Esophagus mucosa (tissue), 1 donor: ENCODE measurements at regions not wholly inside any gene's neighbourhood (a gene's known extent, or its start where the extent isn't known, plus 50 kb on each side); places are given as distances from the start of the nearest gene placed in this dataset.
"Not testable (repeated sequence)": the region's sequence is repeated elsewhere in the genome, so short reads cannot be mapped to it uniquely, and the experiment has no call there.

ENCODE experiments used
- ATAC-seq: fragments of 200-7000 bp; cut with Tn5 transposase; one replicate; pipeline ENCODE4 v1.9.1; 2020
- donor health status: DM: yes; HTN: yes; CAD: no.

- no peak for ATAC-seq
Observed at GRCh38 chr6:76644231-76644630, 571.8 kb upstream of the IMPG1 start.

- no peak for ATAC-seq
Observed at GRCh38 chr6:76639941-76640340, 567.5 kb upstream of the IMPG1 start.

- ATAC-seq = no peak
Observed at GRCh38 chr6:76634695-76635094, 562.2 kb upstream of the IMPG1 start.

GRCh38 chr6:76633259-76633658 is 560.8 kb upstream of the IMPG1 start:
- no peak for ATAC-seq

- ATAC-seq = no peak
Observed at GRCh38 chr6:76631622-76632021, 559.2 kb upstream of the IMPG1 start.

GRCh38 chr6:76615395-76615794 is 542.9 kb upstream of the IMPG1 start:
- ATAC-seq = no peak

DNA sequence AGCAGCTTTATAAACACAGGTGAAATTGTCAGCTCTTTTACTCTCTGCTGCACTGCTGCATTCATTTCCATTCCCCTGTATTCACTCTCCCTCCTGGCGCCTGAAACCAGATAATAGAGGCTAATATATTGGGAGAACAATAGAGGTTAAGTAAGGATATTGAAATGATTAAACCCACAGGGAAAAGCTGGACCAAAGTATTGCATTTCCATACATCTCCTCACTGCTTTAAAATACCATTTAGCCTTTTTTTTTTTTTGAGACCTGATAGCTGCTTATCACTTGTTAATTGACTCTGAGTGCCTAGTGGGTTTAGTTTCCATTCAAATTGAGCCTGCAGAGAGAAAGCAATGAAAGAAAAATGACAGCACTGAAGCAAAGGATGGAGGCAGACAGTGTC is 540.5 kb upstream of the IMPG1 start:
- ATAC-seq = no peak

DNA sequence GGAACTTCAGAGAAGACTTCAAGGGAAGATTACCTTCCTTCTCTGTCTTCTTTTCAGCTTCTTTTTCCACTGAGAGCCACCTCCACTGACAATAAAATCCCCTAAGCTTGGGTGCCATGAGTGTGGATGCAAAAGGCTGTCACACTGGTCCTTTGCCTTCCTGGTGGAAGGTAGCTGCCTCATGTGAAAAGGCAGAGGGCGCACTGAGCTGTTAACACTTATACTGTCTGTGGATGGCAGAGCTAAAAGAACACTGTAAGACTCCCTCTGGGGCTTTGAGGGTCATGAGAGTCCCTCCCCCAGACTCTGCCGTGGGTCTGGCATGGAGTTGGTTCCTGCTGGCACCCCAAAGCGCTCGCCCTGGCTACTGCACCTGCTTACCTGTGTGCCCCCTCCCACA is 536.7 kb upstream of the IMPG1 start:
- no peak for ATAC-seq

DNA sequence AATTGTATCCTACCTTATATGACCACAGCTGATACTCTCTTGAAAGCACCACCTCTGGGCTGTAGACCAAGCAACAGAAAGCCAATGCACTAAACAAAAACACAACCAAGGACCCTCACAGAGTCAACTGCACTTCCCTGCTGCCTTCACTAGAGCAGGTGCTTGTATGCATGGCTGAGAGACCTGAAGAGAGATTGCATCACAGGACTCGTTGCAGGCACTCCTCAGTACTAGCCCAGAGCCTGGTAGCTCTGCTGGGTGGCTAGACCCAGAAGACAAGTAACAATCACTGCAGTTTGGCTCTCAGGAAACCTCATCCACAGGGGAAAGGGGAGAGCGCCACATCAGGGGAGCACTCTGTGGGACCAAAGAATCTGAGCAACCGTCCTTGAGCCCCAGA is 521.6 kb upstream of the IMPG1 start:
- no peak for ATAC-seq

DNA sequence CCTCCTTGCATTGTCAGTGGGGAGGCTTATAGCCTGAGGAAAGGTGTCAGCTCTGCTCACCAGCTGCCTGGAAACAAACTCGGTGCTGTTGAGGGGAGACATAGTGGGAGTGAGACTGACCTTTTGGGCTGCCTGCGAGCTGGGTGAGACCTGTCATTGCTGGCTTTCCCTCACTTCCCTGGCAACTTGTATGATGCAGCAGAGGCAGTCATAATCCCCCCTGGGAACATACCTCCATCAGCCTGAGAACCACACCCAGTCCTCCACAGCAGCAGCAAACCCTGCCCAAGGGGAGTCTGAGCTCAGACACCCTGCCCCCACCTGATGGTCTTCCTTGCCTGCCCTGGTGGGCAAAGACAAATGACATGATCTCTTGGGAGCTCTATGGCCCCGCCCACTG is 521.2 kb upstream of the IMPG1 start:
- no peak for ATAC-seq

- ATAC-seq = no peak
Observed at GRCh38 chr6:76592566-76592965, 520.1 kb upstream of the IMPG1 start.

DNA sequence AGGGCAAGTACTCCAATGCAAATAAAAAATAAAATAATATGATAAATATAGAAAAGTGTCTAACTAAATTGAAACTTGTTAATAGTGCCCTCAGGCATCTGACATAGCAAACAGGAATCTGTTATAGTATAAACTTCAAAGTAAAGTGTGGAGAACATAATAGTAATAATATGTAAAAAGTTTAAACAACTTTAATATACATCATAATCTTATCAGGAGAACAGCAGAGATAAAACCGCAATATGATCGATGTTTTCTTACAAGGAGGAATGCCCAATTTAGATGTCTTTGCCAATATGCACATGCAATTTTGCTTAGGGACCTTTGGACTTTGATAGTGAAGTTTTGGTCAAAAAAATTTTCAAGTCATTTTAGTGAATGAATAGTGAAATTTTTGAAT is 514.8 kb upstream of the IMPG1 start:
- no peak for ATAC-seq

- ATAC-seq = no peak
Observed at GRCh38 chr6:76584121-76584520, 511.7 kb upstream of the IMPG1 start.

- no peak for ATAC-seq
Observed at GRCh38 chr6:76578746-76579145, 506.3 kb upstream of the IMPG1 start.

DNA sequence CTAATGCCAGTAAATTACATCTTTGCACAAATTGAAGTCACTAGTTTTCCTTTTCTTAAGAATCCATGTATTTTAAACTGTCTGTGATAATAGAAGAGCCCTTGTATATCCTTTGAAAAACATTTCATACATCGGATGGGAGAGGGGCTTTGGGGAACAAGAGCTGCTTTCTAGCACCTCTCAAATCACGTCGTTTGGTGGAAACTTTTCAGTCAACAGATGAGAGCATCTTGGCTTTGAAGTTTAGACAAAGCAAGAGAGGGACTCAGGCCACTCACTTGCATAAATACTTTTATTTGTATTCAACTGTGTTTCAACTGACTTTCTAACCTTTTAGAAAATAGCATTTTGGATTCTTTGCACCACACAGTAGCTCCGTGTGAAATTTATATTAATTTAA is 502.3 kb upstream of the IMPG1 start:
- no peak for ATAC-seq

DNA sequence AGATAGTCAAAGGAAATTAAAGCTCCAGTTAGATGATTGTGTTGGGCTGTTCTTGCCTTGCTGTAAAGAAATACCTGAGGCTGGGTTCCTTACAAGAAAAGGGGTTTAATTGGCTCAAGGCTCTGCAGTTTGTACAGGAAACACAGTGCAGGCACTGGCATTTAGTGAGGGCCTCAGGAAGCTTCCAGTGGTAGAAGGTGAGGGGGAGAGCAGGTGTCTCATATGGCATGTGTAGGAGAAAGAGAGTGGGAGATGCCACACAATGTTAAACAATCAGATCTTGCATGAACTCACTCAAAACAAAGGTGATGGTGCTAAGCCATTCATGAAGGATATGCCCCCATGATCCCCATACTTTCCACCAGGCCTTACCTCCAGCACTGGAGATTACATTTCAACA is 493.5 kb upstream of the IMPG1 start:
- ATAC-seq = no peak

GRCh38 chr6:76562371-76562770 is 489.9 kb upstream of the IMPG1 start:
- ATAC-seq = not testable (repeated sequence)

- not testable (repeated sequence) for ATAC-seq
Observed at GRCh38 chr6:76560851-76561755, 488.6 kb upstream of the IMPG1 start.

- ATAC-seq = no peak
Observed at GRCh38 chr6:76553256-76553655, 480.8 kb upstream of the IMPG1 start.

DNA sequence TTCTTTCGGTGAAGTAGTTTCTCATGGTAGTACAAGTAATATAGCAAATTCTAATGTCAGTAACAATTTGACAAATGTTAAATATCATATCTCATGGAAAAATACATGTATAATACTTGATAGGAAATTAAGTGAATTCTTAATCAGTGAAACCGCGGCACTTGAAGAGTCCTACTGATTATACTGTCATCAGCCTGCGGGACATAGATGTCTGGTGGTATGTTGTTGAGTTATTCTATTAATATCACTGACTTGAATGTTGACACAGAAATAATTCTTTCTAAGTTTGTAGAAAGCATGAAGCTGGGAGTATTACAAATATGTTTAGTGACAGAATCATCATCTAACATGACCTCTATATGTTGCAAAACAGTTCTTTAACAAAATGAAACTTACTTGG is 479.8 kb upstream of the IMPG1 start:
- ATAC-seq = no peak

DNA sequence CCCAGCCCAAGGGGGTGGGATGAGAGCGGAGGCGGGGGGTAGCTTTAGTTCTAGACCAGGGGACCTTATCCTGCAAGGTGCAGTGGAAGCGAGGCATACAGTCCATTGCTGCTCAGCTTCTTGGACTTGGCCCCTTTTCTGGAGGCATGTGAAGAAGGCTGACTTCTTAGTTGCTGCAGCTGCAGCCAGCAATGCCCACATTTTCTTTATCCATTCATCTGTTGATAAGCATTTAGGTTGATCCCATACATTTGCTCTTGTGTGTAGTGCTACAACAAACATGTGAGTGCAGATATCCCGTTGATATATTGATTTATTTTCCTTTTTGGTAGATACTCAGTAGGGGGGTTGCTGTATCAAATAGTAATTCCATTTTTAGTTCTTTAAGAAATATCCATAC is 461.2 kb upstream of the IMPG1 start:
- ATAC-seq = no peak

DNA sequence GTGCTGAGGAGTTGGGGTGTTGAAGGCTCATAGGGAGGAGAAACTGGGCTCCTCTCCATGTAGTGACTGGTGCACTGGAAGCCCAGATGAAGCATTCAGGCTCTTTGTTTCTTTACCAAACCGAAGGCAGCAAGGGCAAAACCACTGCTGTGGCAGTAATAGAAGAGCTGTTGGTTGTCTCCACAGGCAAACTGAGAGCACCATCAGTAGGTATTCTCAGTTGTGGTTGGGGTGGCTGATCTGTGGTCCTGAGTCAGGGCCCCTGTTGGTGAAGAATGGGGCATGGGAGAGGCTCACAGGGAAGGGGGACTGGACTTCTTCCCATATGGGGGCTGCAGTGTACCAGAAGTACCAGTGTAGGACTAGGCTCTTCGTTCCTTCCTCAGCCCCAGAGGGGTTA is 460.2 kb upstream of the IMPG1 start:
- ATAC-seq = no peak

GRCh38 chr6:76518443-76518842 is 446.0 kb upstream of the IMPG1 start:
- ATAC-seq = no peak

DNA sequence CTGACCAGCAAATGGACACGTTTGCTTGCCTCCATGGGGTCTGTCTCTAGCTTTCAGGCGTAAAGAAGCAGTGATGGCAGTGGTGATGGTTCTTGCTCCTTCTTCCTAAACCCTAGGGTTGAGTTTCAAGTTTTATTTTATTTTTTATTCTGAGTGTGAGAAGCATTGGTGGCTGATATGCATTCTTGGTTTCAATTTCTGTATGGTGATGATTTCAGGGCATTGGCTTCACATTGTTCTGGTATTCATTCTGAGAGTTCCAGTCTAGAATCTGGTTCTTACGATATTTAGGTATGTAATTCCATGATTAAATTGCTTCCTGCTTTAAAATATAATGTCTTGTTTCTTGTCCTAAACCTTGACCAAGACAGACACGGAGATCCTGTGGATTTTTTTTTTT is 444.5 kb upstream of the IMPG1 start:
- no peak for ATAC-seq

GRCh38 chr6:76510489-76510888 is 438.0 kb upstream of the IMPG1 start:
- no peak for ATAC-seq
